SK-N-SH treated with all-trans-retinoic acid at 6 μM for 48 hours (cell line): ENCODE measurements at regions not wholly inside any gene's neighbourhood (a gene's known extent, or its start where the extent isn't known, plus 50 kb on each side); places are given as distances from the start of the nearest gene placed in this dataset.

Experiments used
- ATAC-seq: fragments of 200-7000 bp; cut with Tn5 transposase; 3 replicates; pipeline ENCODE4 v1.9.1; 2020; ENCODE audit warnings: mild to moderate bottlenecking, moderate library complexity
- ARNTL ChIP-seq: fragments of 450-650 bp; formaldehyde crosslinking; IDR thresholded peaks from 2 replicates; pipeline ENCODE4 v1.5.0; 2020; ENCODE audit warnings: low read depth, mild to moderate bottlenecking, moderate library complexity, borderline replicate concordance
- BACH2 ChIP-seq: fragments of 250-450 bp; sonication (Bioruptor Pico); IDR thresholded peaks from 2 replicates; pipeline ENCODE4 v1.9.0; 2021; ENCODE audit warnings: mild to moderate bottlenecking, borderline replicate concordance
- CSRNP3 ChIP-seq: fragments of 250-450 bp; sonication (Bioruptor Pico); IDR thresholded peaks from 2 replicates; pipeline ENCODE4 v1.5.1; 2021; ENCODE audit warnings: mild to moderate bottlenecking, moderate library complexity
- ESRRG ChIP-seq: fragments of 250-450 bp; sonication (Bioruptor Pico); IDR thresholded peaks from 2 replicates; pipeline ENCODE4 v1.6.1; 2021; ENCODE audit warnings: mild to moderate bottlenecking
- GLIS3 ChIP-seq: fragments of 250-450 bp; sonication (Bioruptor Pico); IDR thresholded peaks from 2 replicates; pipeline ENCODE4 v1.5.0; 2020; ENCODE audit warnings: mild to moderate bottlenecking, moderate library complexity
- ISL1 ChIP-seq: fragments of 250-450 bp; sonication (Bioruptor Pico); IDR thresholded peaks from 2 replicates; pipeline ENCODE4 v2.1.2; 2022; ENCODE audit warnings: mild to moderate bottlenecking, moderate library complexity
- OSR1 ChIP-seq: fragments of 250-450 bp; sonication (Bioruptor Pico); IDR thresholded peaks from 2 replicates; pipeline ENCODE4 v1.8.0; 2022; ENCODE audit warnings: moderate library complexity, mild to moderate bottlenecking, inconsistent platforms
- PATZ1 ChIP-seq: fragments of 250-450 bp; sonication (Bioruptor Pico); IDR thresholded peaks from 2 replicates; pipeline ENCODE4 v1.8.0; 2020; ENCODE audit warnings: mild to moderate bottlenecking, moderate library complexity, borderline replicate concordance
- POU6F1 ChIP-seq: fragments of 250-450 bp; sonication (Bioruptor Pico); IDR thresholded peaks from 2 replicates; pipeline ENCODE4 v1.8.0; 2021; ENCODE audit warnings: low read depth, mild to moderate bottlenecking, moderate library complexity, borderline replicate concordance
- RARB ChIP-seq: fragments of 250-450 bp; sonication (Bioruptor Pico); IDR thresholded peaks from 2 replicates; pipeline ENCODE4 v1.8.0; 2021; ENCODE audit warnings: mild to moderate bottlenecking, moderate library complexity
- SNAI2 ChIP-seq: fragments of 250-450 bp; sonication (Bioruptor Pico); IDR thresholded peaks from 2 replicates; pipeline ENCODE4 v1.5.0; 2020; ENCODE audit warnings: mild to moderate bottlenecking, moderate library complexity
- TCF4 ChIP-seq: fragments of 250-450 bp; sonication (Bioruptor Pico); IDR thresholded peaks from 2 replicates; pipeline ENCODE4 v1.8.0; 2021; ENCODE audit warnings: mild to moderate bottlenecking, moderate library complexity, borderline replicate concordance
- TOX ChIP-seq: fragments of 250-450 bp; sonication (Bioruptor Pico); IDR thresholded peaks from 2 replicates; pipeline ENCODE4 v1.8.0; 2021; ENCODE audit warnings: mild to moderate bottlenecking, moderate library complexity, borderline replicate concordance
- ZC3H10 ChIP-seq: fragments of 250-450 bp; sonication (Bioruptor Pico); IDR thresholded peaks from 2 replicates; pipeline ENCODE4 v1.5.1; 2021; ENCODE audit warnings: mild to moderate bottlenecking, moderate library complexity
- ZFP3 ChIP-seq: fragments of 250-450 bp; sonication (Bioruptor Pico); IDR thresholded peaks from 2 replicates; pipeline ENCODE4 v1.5.0; 2020; ENCODE audit warnings: mild to moderate bottlenecking, moderate library complexity
- ZFP30 ChIP-seq: fragments of 450-650 bp; formaldehyde crosslinking; IDR thresholded peaks from 2 replicates; pipeline ENCODE4 v1.5.0; 2022; ENCODE audit warnings: mild to moderate bottlenecking, moderate library complexity
- ZNF565 ChIP-seq: fragments of 450-650 bp; formaldehyde crosslinking; conservative IDR thresholded peaks from 2 replicates; pipeline ENCODE4 v1.5.0; 2020; ENCODE audit warnings: low read depth, mild to moderate bottlenecking, moderate library complexity
- ZNF70 ChIP-seq: fragments of 450-650 bp; formaldehyde crosslinking; IDR thresholded peaks from 2 replicates; pipeline ENCODE4 v1.5.0; 2020; ENCODE audit warnings: mild to moderate bottlenecking, moderate library complexity
- ZNF8 ChIP-seq: fragments of 450-650 bp; formaldehyde crosslinking; IDR thresholded peaks from 2 replicates; pipeline ENCODE4 v1.5.0; 2020; ENCODE audit warnings: mild to moderate bottlenecking, moderate library complexity
- TF ChIP-seq, protein P1 (sequence below): fragments of 250-450 bp; sonication (Bioruptor Pico); IDR thresholded peaks from 2 replicates; pipeline ENCODE4 v1.5.0; 2020; ENCODE audit warnings: mild to moderate bottlenecking, moderate library complexity

- ATAC-seq: no peak
- TF ChIP-seq OSR1 (CRISPR knock-in tag): no peak
- TF ChIP-seq BACH2 (CRISPR knock-in tag): no peak
- TF ChIP-seq ISL1 (CRISPR knock-in tag): no peak
Observed at GRCh38 chr1:229880271-229881170, 186.5 kb upstream of the GALNT2 start.

- TF ChIP-seq ZNF565 (CRISPR knock-in tag) (no peak), TOX (no peak), GLIS3 (CRISPR knock-in tag) (no peak), ISL1 (CRISPR knock-in tag) (no peak), POU6F1 (CRISPR knock-in tag) (no peak), ZNF70 (CRISPR knock-in tag) (no peak), RARB (no peak), ZFP3 (CRISPR knock-in tag) (no peak), ESRRG (no peak), ZFP30 (no peak), TCF4 (no peak), OSR1 (CRISPR knock-in tag) (no peak), ARNTL (CRISPR knock-in tag) (no peak)
- no peak for ATAC-seq
Observed at GRCh38 chr1:229882621-229883020, 184.4 kb upstream of the GALNT2 start.

GRCh38 chr1:229883504-229884200 is 183.4 kb upstream of the GALNT2 start:
- TF ChIP-seq SNAI2 (CRISPR knock-in tag): no peak
- no peak for TF ChIP-seq CSRNP3 (CRISPR knock-in tag)
- TF ChIP-seq, protein P1, sequence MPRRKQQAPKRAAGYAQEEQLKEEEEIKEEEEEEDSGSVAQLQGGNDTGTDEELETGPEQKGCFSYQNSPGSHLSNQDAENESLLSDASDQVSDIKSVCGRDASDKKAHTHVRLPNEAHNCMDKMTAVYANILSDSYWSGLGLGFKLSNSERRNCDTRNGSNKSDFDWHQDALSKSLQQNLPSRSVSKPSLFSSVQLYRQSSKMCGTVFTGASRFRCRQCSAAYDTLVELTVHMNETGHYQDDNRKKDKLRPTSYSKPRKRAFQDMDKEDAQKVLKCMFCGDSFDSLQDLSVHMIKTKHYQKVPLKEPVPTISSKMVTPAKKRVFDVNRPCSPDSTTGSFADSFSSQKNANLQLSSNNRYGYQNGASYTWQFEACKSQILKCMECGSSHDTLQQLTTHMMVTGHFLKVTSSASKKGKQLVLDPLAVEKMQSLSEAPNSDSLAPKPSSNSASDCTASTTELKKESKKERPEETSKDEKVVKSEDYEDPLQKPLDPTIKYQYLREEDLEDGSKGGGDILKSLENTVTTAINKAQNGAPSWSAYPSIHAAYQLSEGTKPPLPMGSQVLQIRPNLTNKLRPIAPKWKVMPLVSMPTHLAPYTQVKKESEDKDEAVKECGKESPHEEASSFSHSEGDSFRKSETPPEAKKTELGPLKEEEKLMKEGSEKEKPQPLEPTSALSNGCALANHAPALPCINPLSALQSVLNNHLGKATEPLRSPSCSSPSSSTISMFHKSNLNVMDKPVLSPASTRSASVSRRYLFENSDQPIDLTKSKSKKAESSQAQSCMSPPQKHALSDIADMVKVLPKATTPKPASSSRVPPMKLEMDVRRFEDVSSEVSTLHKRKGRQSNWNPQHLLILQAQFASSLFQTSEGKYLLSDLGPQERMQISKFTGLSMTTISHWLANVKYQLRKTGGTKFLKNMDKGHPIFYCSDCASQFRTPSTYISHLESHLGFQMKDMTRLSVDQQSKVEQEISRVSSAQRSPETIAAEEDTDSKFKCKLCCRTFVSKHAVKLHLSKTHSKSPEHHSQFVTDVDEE (CRISPR knock-in tag): no peak
- no peak for ATAC-seq

DNA sequence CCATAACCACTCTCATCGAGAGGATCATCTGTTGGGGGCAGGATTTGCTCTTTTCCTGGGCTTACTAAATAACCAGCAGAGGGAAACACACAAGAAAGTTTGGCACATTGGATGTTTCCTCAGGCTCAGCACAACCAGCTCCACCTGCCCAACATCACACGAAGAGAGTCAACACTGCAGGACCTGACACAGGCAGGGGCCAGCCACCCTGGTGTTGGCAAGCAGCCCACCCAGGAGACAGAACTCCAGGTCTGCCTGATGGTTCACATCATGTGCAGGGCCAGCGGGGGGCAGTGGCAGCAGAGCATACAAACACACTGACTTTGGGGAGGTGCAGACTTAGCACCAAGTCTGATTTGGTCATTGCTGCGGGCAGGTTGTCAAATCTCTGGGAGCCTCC is 182.3 kb upstream of the GALNT2 start:
- ATAC-seq: no peak
- no peak for TF ChIP-seq ZNF565 (CRISPR knock-in tag)
- TF ChIP-seq PATZ1 (CRISPR knock-in tag): no peak
- no peak for TF ChIP-seq BACH2 (CRISPR knock-in tag)
- TF ChIP-seq ZNF70 (CRISPR knock-in tag): no peak
- TF ChIP-seq POU6F1 (CRISPR knock-in tag): no peak
- no peak for TF ChIP-seq OSR1 (CRISPR knock-in tag)
- TF ChIP-seq RARB: no peak
- no peak for TF ChIP-seq SNAI2 (CRISPR knock-in tag)
- no peak for TF ChIP-seq ZC3H10 (CRISPR knock-in tag)
- no peak for TF ChIP-seq ISL1 (CRISPR knock-in tag)
- TF ChIP-seq ARNTL (CRISPR knock-in tag): no peak
- TF ChIP-seq TCF4: no peak
- no peak for TF ChIP-seq ZNF8 (CRISPR knock-in tag)
- TF ChIP-seq GLIS3 (CRISPR knock-in tag): no peak
- TF ChIP-seq ZFP3 (CRISPR knock-in tag): no peak
- TF ChIP-seq, all 23 proteins: peak for 0
